Natural killer cell (primary cell): ENCODE measurements at regions not wholly inside any gene's neighbourhood (a gene's known extent, or its start where the extent isn't known, plus 50 kb on each side); places are given as distances from the start of the nearest gene placed in this dataset.

Source experiments
- ATAC-seq, 3 donors: fragments of 150-1000 bp in 2 of 3; fragments of 200-7000 bp in 1 of 3; cut with Tn5 transposase; 1 replicate in 1 of 3; 2 replicates in 2 of 3; pipeline ENCODE4 v1.10.0; 2021; ENCODE audit warnings: mild to moderate bottlenecking in 2 of 3, moderate library complexity in 2 of 3
- DNase-seq, 2 donors: peaks; one replicate each; pipeline versions ENCODE4 v3.0.0 to v3.0.0-alpha.2; 2013 to 2021; ENCODE audit warnings: mixed read lengths in 1 of 2
- H3K27ac ChIP-seq: one replicate; pipeline ENCODE4 v1.5.1; 2013; ENCODE audit warnings: mild to moderate bottlenecking, low read length
- H3K27me3 ChIP-seq: one replicate; pipeline ENCODE4 v1.6.1; 2013; ENCODE audit warnings: low read length; ENCODE audit not compliant: control insufficient read depth, insufficient read depth
- H3K36me3 ChIP-seq: one replicate; pipeline ENCODE4 v1.6.1; 2013; ENCODE audit warnings: low read length; ENCODE audit not compliant: control insufficient read depth, insufficient read depth
- H3K4me1 ChIP-seq: one replicate; pipeline ENCODE4 v1.6.1; 2013; ENCODE audit warnings: low read length; ENCODE audit not compliant: control insufficient read depth, insufficient read depth
- H3K4me3 ChIP-seq: one replicate; pipeline ENCODE4 v1.5.1; 2013; ENCODE audit warnings: low read length
- H3K9me3 ChIP-seq: one replicate; pipeline ENCODE4 v1.6.1; 2013; ENCODE audit warnings: low read length; ENCODE audit not compliant: control insufficient read depth, insufficient read depth
- H3K27ac Mint-ChIP-seq, 2 donors: one replicate each; pipeline ENCODE4 v1.8.0; 2022; ENCODE audit warnings: mild to moderate bottlenecking in 2 of 2, mixed read lengths in 2 of 2, moderate library complexity in 1 of 2
- H3K27me3 Mint-ChIP-seq, 2 donors: one replicate each; pipeline ENCODE4 v1.8.0; 2022; ENCODE audit warnings: low read depth in 2 of 2, mixed read lengths in 2 of 2
- H3K36me3 Mint-ChIP-seq: one replicate; pipeline ENCODE4 v1.8.0; 2022; ENCODE audit warnings: mixed read lengths
- H3K4me1 Mint-ChIP-seq, 2 donors: one replicate each; pipeline ENCODE4 v1.8.0; 2022; ENCODE audit warnings: mixed read lengths in 2 of 2
- H3K4me3 Mint-ChIP-seq: one replicate; pipeline ENCODE4 v1.8.0; 2022; ENCODE audit warnings: mild to moderate bottlenecking, moderate library complexity, mixed read lengths
- H3K9me3 Mint-ChIP-seq, 2 donors: one replicate each; pipeline ENCODE4 v1.8.0; 2022; ENCODE audit warnings: mixed read lengths in 2 of 2
- whole genome bisulfite sequencing: methylation state at CpG from one replicate; pipeline ENCODE4 v1.1.7; 2013; ENCODE audit warnings: missing lambda C conversion rate; ENCODE audit not compliant: insufficient coverage; 5-methylcytosine and 5-hydroxymethylcytosine counted together
- intact Hi-C: fragments of 100-400 bp; cut with micrococcal nuclease; formaldehyde crosslinking; loops from one replicate; pipeline ENCODE4 v1.14.2; 2022
- TF ChIP-seq, protein P1 (sequence below): fragments of 200-600 bp; IDR thresholded peaks from one replicate; pipeline ENCODE4 v1.8.0; 2022; ENCODE audit warnings: antibody characterized with exemption

DNA sequence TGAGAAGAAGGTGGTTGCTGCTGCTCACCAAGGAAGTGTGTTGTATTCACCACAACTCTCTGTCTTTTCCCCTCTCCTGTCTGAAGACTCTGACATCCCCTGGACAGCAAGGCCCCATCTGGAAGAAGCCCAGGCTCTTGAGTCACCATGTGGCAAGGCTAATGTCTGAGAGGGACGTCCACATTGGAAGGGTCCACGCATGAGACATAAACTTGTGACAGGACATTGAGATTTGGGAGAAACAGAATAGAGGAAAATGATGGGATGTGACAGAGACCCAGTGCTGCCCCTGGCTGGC lies 176.5 kb downstream of the IRF8 start:
- intact Hi-C loops, result no loop called here
- Histone ChIP-seq H3K4me3 (no peak overlapping the region), H3K9me3 (no peaks in the 10 kb centered on the region), H3K4me1 (no peaks in the 10 kb centered on the region), H3K27me3 (no peaks in the 10 kb centered on the region), H3K36me3 (no peaks in the 10 kb centered on the region), H3K27ac (no peak overlapping the region)
- no peaks in the 10 kb centered on the region for H3K36me3 Mint-ChIP-seq
- H3K9me3 Mint-ChIP-seq, result no peaks in the 10 kb centered on the region
- 82% methylated on average over 2 of the region's 2 CpGs for WGBS
- ATAC-seq, result no peak
- no peak overlapping the region for H3K27ac Mint-ChIP-seq
- TF ChIP-seq, protein P1, sequence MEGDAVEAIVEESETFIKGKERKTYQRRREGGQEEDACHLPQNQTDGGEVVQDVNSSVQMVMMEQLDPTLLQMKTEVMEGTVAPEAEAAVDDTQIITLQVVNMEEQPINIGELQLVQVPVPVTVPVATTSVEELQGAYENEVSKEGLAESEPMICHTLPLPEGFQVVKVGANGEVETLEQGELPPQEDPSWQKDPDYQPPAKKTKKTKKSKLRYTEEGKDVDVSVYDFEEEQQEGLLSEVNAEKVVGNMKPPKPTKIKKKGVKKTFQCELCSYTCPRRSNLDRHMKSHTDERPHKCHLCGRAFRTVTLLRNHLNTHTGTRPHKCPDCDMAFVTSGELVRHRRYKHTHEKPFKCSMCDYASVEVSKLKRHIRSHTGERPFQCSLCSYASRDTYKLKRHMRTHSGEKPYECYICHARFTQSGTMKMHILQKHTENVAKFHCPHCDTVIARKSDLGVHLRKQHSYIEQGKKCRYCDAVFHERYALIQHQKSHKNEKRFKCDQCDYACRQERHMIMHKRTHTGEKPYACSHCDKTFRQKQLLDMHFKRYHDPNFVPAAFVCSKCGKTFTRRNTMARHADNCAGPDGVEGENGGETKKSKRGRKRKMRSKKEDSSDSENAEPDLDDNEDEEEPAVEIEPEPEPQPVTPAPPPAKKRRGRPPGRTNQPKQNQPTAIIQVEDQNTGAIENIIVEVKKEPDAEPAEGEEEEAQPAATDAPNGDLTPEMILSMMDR, result no peak
- no peaks in the 10 kb centered on the region for H3K4me1 Mint-ChIP-seq
- DNase-seq, result no peak
- H3K27me3 Mint-ChIP-seq, result peaks cover 13 to 14% of the 10 kb centered on the region in 2 donors
- H3K4me3 Mint-ChIP-seq, result no peak overlapping the region

DNA sequence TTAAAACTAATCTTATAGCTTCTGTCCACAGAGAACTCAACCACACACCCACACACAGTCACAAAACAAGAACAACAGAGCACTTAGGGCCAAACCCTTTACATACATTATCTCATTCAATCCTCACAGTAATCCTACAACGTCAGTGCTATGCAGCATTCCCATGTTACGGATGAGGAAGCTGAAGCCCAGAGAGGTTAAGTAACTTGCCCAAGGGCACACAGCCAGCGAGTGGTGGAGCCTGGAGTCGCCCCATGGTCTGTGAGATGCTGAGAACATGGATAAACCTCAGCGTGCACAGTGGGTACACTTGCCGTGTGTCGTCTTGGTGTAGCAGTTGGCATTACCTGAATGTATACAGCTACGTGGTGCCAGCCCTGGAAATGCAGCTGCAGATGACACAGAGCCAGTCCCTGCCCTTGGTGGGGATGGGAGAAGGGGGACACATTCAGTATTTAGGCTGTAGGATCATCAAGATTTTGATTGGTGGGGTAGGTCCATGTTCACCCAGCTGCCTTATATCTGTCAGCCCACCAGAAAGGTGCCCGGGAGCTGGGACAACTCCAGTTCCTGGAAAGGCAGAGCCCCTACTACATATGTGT lies 177.0 kb downstream of the IRF8 start:
- H3K36me3 ChIP-seq, result no peaks in the 10 kb centered on the region
- H3K4me3 Mint-ChIP-seq, result no peak overlapping the region
- peaks cover 11 to 13% of the 10 kb centered on the region in 2 donors for H3K27me3 Mint-ChIP-seq
- H3K4me3 ChIP-seq, result no peak overlapping the region
- H3K27me3 ChIP-seq, result no peaks in the 10 kb centered on the region
- WGBS, result 84% methylated on average over 9 of the region's 9 CpGs
- H3K9me3 ChIP-seq, result no peaks in the 10 kb centered on the region
- DNase-seq (no peak), ATAC-seq (no peak)
- H3K4me1 Mint-ChIP-seq, result no peaks in the 10 kb centered on the region
- no peak overlapping the region for H3K27ac Mint-ChIP-seq
- no peaks in the 10 kb centered on the region for H3K4me1 ChIP-seq
- TF ChIP-seq, protein P1, result no peak
- intact Hi-C loops, result no loop called here
- no peak overlapping the region for H3K27ac ChIP-seq
- H3K36me3 Mint-ChIP-seq, result no peaks in the 10 kb centered on the region
- no peaks in the 10 kb centered on the region for H3K9me3 Mint-ChIP-seq

DNA sequence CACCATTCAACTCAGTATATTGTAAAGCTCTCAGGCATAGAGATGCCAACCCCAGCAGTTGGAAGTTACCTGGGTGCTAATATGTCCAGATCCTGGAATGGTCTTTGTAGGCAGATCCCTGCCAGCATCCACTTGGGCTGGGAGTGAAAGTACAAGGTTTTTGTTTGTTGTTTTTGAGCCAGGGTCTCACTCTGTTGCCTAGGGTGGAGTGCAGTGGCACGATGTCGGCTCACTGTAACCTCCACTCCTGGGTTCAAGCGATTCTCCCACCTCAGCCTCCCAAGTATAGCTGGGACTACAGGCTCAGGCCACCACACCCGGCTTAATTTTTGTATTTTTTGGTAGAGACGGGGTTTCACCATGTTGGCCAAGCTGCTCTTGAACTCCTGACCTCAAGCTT lies 177.6 kb downstream of the IRF8 start:
- Mint-ChIP-seq H3K9me3 (no peaks in the 10 kb centered on the region), H3K27me3 (peaks cover 10 to 13% of the 10 kb centered on the region in 2 donors), H3K27ac (no peak overlapping the region), H3K36me3 (no peaks in the 10 kb centered on the region), H3K4me1 (no peaks in the 10 kb centered on the region), H3K4me3 (no peak overlapping the region)
- DNase-seq (no peak), ATAC-seq (no peak)
- intact Hi-C loops, result no loop called here
- TF ChIP-seq, protein P1, result no peak
- Histone ChIP-seq H3K36me3 (no peaks in the 10 kb centered on the region), H3K4me1 (no peaks in the 10 kb centered on the region), H3K27me3 (no peaks in the 10 kb centered on the region), H3K27ac (no peak overlapping the region), H3K9me3 (no peaks in the 10 kb centered on the region), H3K4me3 (no peak overlapping the region)
- WGBS, result 85% methylated on average over 5 of the region's 5 CpGs

DNA sequence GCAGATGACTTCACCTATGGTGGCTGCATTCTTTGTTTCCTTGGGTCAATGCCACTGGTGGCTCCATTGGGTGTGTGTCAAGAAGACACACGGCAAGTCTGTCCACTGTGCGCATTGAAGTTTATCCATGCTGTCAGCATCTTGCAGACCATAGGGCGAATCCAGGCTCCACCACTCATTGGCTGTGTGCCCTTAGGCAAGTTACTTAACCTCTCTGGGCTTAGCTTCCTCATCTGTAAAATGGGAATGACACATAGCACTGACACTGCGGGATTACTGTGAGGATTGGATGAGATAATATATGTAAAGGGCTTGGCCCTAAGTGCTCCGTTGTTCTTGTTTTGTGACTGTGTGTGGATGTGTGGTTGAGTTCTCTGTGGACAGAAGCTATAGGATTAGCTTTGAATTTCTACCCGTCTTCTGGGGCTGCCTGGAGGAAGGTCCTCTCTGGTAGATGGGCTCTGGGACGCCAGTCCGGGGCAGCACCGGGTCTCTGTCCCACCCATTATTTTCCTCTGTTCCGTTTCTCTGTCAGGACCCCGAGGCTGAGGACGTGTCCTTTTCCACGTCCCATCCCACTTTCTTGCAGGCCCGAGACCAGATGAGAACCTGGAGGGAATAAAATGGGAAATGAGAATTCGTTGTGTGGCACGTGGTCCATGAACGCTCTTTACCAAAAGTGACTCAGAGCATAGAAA lies 178.4 kb downstream of the IRF8 start:
- Histone ChIP-seq H3K27me3 (no peaks in the 10 kb centered on the region), H3K36me3 (no peaks in the 10 kb centered on the region), H3K9me3 (no peaks in the 10 kb centered on the region), H3K4me3 (no peak overlapping the region), H3K27ac (no peak overlapping the region), H3K4me1 (no peaks in the 10 kb centered on the region)
- Mint-ChIP-seq H3K4me1 (no peaks in the 10 kb centered on the region), H3K27me3 (peaks cover 12 to 18% of the 10 kb centered on the region in 2 donors), H3K27ac (no peak overlapping the region), H3K4me3 (no peak overlapping the region), H3K36me3 (no peaks in the 10 kb centered on the region), H3K9me3 (no peaks in the 10 kb centered on the region)
- no peak for ATAC-seq
- intact Hi-C loops, result no loop called here
- WGBS, result 92% methylated on average over 17 of the region's 17 CpGs
- TF ChIP-seq, protein P1, result no peak
- DNase-seq, result no peak
